ENCODE measurements at regions not wholly inside any gene's neighbourhood (a gene's known extent, or its start where the extent isn't known, plus 50 kb on each side); places are given as distances from the start of the nearest gene placed in this dataset.

DNA sequence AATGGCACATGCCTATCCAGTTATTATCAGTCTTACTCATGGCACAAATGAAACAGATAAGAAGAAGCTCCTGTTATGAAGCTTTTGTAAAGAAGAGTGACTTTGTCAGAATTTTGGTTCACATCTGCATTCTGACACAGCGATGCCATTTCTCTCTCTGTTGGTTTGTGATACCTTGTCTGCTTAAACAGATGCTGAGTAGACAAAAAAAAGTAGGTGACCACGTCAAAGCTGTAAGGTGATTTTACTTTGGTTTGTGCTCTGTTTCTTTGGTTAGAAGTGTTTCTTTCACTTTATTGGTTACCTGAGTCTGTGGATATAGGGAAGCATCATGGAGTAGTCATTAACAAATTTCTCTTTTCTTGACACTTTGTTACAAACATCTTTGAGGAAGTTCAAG is 422.3 kb upstream of the ADAMTSL1 start:
- DNase-seq (ENCODE audit: low read depth) = no peak
- TF ChIP-seq CTCF (IDR thresholded peaks at IDR 0.05; ENCODE audit: low read depth, low read length, missing control alignments) = no peak
- H3K4me3 ChIP-seq (ENCODE audit: low read depth, low read length) = no peak overlapping the region

DNA sequence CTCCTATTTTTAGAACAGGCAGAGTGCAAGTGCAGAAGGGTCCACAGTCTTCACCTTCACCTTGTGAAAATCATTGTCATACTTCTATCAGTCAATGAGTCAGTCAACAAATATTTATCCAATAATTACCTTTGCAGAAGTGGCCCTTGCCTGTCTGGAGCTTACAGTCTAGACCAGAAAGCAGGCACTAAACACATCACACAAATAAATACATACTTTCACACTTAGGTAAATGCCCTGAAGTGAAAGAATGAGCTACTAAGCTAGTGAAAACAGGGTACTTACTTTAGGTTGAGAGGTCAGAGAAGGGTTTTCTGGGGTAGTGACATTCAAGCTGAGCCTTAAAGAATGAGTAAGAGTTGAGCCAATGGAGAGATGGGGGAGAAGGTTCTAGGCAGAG is 421.9 kb upstream of the ADAMTSL1 start:
- no peak overlapping the region for H3K4me3 ChIP-seq (ENCODE audit: low read depth, low read length)
- no peak for TF ChIP-seq CTCF (IDR thresholded peaks at IDR 0.05; ENCODE audit: low read depth, low read length, missing control alignments)
- DNase-seq (ENCODE audit: low read depth) = no peak

- TF ChIP-seq CTCF (IDR thresholded peaks at IDR 0.05; ENCODE audit: low read depth, low read length, missing control alignments) = no peak
- no peak overlapping the region for H3K4me3 ChIP-seq (ENCODE audit: low read depth, low read length)
- DNase-seq (ENCODE audit: low read depth) = no peak
Measured at GRCh38 chr9:18056269-18056992, 417.5 kb upstream of the ADAMTSL1 start.

DNA sequence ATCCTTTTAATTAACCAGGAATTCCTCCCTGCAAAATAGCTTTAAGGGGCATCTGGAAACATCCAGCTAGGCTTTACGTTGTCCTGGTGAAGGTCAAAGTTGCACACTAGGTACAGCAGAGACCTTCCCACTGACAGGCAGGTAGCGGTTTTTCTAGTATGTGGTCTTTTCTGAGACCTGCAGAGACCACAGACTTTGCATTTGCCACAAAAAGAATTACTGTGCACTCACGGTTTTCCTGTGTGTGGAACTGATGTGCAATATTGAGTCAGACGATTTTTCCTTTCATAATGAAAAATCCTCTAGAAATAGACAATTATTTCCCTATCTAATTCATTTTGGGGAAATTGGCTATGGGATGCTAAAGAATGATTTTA is 417.0 kb upstream of the ADAMTSL1 start:
- peak; percentile 41 for DNase-seq (ENCODE audit: low read depth)
- no peak overlapping the region for H3K4me3 ChIP-seq (ENCODE audit: low read depth, low read length)
- TF ChIP-seq CTCF (IDR thresholded peaks at IDR 0.05; ENCODE audit: low read depth, low read length, missing control alignments) = no peak

DNA sequence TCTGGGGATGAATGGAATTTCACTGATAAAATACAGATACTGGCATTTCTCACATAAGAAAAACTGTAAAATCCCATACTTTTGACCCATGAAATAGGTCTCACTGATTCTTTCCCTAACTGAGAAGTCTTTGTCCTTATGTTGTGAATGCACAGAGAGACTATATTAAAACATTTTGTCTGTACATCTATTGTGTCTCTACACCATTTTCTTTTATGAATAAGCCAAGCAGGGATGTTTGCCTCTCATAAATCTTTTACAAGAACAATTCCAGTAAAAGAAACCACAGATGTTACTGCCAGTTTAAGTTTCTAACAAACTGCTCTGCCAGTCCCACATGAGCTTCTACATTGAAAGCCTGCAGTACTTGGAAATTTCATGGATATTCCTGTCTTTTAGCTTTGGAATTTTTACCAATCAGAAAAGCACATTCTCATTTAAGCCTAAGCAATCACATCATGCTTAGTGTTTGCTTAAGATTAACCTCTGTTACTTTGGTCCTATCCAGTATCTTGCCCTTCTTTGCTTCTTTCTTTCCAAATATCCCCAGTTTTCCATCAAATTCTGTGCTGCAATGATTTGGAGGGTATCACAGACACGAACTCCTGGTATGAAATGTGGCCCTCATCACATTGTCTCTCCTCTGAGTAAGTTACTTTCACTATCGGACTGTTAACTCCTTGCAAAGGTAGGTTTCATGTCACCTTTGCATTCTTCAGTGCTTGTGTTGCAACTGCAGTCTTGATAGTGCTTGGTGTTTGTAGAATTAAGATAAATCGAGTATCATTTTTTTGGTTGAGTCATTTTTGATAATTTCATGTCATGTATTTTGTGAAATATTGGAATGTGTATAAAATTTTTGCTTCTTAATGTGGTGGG is 415.1 kb upstream of the ADAMTSL1 start:
- TF ChIP-seq CTCF (IDR thresholded peaks at IDR 0.05; ENCODE audit: low read depth, low read length, missing control alignments) = no peak
- no peak overlapping the region for H3K4me3 ChIP-seq (ENCODE audit: low read depth, low read length)
- DNase-seq (ENCODE audit: low read depth) = no peak

DNA sequence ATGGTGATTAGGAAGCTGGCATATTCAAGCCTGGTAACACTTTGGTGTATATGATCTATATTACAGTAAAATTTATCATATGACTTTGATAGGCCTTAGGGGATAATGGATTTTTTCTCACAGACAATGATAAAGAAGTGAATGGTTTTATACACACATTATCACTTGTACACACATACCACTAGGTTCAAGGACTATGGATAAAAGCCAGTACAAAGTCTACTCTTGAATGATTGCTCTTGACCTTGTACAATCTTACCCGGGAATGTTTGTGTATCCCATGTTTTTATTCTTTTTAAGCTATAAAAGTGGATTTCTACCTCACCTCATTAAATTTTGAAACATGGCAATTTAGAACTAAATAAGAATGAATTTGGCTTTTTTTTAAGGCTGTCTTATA is 414.5 kb upstream of the ADAMTSL1 start:
- TF ChIP-seq CTCF (IDR thresholded peaks at IDR 0.05; ENCODE audit: low read depth, low read length, missing control alignments) = no peak
- no peak for DNase-seq (ENCODE audit: low read depth)
- H3K4me3 ChIP-seq (ENCODE audit: low read depth, low read length) = no peak overlapping the region
